ENCODE measurements at regions not wholly inside any gene's neighbourhood (a gene's known extent, or its start where the extent isn't known, plus 50 kb on each side); places are given as distances from the start of the nearest gene placed in this dataset.

DNA sequence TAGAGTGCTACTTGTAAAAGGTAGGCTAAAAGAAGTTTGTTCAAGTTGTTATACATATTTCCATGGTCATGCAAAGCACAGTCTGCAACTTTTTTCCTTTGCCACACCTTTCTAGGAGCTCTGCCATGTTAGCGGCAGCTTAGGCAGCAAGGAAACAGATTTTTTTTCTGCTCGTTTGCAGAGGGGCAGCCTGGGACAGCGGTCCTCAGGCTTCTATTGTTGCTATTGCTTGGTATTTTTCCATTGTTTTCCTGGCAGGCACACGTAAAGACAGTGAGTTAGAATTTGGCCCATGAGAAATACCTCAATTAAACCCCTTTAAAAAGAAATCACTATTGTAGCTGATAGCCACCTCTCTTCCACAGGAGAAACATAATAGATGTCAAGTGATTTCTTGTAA, 391.4 kb downstream of the SH2D1A start:
- intact Hi-C loops (cut with micrococcal nuclease), result no loop called here
- no peak overlapping the region for H3K4me2 ChIP-seq (ENCODE audit: low read depth, low read length)
- no TSS peak for BruUV-seq (replicated peaks)
- H3K18ac ChIP-seq (ENCODE audit: low read depth, low read length), result no peak overlapping the region
- TF ChIP-seq MAFK (IDR thresholded peaks at IDR 0.05; ENCODE audit: low read depth, low read length) (no peak), RFX5 (IDR thresholded peaks at IDR 0.05; ENCODE audit: low read depth, low read length) (no peak), BHLHE40 (IDR thresholded peaks at IDR 0.05; ENCODE audit: low read depth, low read length) (no peak), MAZ (IDR thresholded peaks at IDR 0.05; ENCODE audit: borderline replicate concordance, low read depth, low read length) (no peak), NFE2L2 (IDR thresholded peaks at IDR 0.05; ENCODE audit: low read depth, low read length) (no peak), CEBPB (IDR thresholded peaks at IDR 0.05; ENCODE audit: low read depth, low read length) (no peak), FOS (IDR thresholded peaks at IDR 0.05; ENCODE audit: low read depth, low read length) (no peak), CHD1 (IDR thresholded peaks at IDR 0.05; ENCODE audit: low read depth, low read length) (no peak), RCOR1 (IDR thresholded peaks at IDR 0.05; ENCODE audit: insufficient replicate concordance, low read length) (no peak), MXI1 (IDR thresholded peaks at IDR 0.05; ENCODE audit: borderline replicate concordance, low read depth, low read length) (no peak), RAD21 (IDR thresholded peaks at IDR 0.05; ENCODE audit: low read length) (no peak), POLR2A (IDR thresholded peaks at IDR 0.05; ENCODE audit: low read depth, low read length) (no peak), SMC3 (IDR thresholded peaks at IDR 0.05; ENCODE audit: low read depth, low read length) (no peak)
- TF ChIP-seq, protein P1, sequence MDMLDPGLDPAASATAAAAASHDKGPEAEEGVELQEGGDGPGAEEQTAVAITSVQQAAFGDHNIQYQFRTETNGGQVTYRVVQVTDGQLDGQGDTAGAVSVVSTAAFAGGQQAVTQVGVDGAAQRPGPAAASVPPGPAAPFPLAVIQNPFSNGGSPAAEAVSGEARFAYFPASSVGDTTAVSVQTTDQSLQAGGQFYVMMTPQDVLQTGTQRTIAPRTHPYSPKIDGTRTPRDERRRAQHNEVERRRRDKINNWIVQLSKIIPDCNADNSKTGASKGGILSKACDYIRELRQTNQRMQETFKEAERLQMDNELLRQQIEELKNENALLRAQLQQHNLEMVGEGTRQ (IDR thresholded peaks at IDR 0.05; ENCODE audit: low read depth, low read length), result no peak
- TF ChIP-seq, protein P2, sequence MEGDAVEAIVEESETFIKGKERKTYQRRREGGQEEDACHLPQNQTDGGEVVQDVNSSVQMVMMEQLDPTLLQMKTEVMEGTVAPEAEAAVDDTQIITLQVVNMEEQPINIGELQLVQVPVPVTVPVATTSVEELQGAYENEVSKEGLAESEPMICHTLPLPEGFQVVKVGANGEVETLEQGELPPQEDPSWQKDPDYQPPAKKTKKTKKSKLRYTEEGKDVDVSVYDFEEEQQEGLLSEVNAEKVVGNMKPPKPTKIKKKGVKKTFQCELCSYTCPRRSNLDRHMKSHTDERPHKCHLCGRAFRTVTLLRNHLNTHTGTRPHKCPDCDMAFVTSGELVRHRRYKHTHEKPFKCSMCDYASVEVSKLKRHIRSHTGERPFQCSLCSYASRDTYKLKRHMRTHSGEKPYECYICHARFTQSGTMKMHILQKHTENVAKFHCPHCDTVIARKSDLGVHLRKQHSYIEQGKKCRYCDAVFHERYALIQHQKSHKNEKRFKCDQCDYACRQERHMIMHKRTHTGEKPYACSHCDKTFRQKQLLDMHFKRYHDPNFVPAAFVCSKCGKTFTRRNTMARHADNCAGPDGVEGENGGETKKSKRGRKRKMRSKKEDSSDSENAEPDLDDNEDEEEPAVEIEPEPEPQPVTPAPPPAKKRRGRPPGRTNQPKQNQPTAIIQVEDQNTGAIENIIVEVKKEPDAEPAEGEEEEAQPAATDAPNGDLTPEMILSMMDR (conservative IDR thresholded peaks at IDR 0.05; ENCODE audit: low read depth, low read length), result no peak
- TF ChIP-seq, protein P3, sequence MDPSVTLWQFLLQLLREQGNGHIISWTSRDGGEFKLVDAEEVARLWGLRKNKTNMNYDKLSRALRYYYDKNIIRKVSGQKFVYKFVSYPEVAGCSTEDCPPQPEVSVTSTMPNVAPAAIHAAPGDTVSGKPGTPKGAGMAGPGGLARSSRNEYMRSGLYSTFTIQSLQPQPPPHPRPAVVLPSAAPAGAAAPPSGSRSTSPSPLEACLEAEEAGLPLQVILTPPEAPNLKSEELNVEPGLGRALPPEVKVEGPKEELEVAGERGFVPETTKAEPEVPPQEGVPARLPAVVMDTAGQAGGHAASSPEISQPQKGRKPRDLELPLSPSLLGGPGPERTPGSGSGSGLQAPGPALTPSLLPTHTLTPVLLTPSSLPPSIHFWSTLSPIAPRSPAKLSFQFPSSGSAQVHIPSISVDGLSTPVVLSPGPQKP (IDR thresholded peaks at IDR 0.05; ENCODE audit: borderline replicate concordance, low read depth, low read length), result no peak
- 20% methylated on average over 2 of the region's 4 CpGs; no CpG with 5 or more reads in 1 of the 2 experiments for WGBS, 2 experiments (ENCODE audit: extremely low coverage in 2 of 2, insufficient read length in 1 of 2)
- no peak overlapping the region for H2BK120ac ChIP-seq (ENCODE audit: low read depth, low read length)
- H4K20me1 ChIP-seq (ENCODE audit: insufficient read depth, low read length), result no peaks in the 10 kb centered on the region
- H3K23ac ChIP-seq (ENCODE audit: low read depth, low read length), result no peak overlapping the region
- no peak overlapping the region for H2BK5ac ChIP-seq (ENCODE audit: low read depth, low read length, poor library complexity, severe bottlenecking)
- no peaks in the 10 kb centered on the region for H3K9me1 ChIP-seq (ENCODE audit: insufficient read depth, low read length)
- ChIA-PET POLR2A (ENCODE audit: unreplicated experiment) (no interaction called here), CTCF (no interaction called here)
- H3K4ac ChIP-seq (ENCODE audit: low read depth, low read length), result no peak overlapping the region
- H2BK20ac ChIP-seq (ENCODE audit: low read depth, low read length), result no peak overlapping the region
- H3K14ac ChIP-seq (replicated peaks; ENCODE audit: low read depth, low read length), result no peak overlapping the region
- no peak overlapping the region for H3K4me3 ChIP-seq (ENCODE audit: insufficient read depth, low read depth, low read length)
- DNase-seq (no peak), ATAC-seq (ENCODE audit: low read depth) (no peak)
- no peaks in the 10 kb centered on the region for H3K9me3 ChIP-seq (ENCODE audit: control insufficient read depth, insufficient read depth, low read length)
- H2AFZ ChIP-seq (replicated peaks; ENCODE audit: low read length, poor library complexity), result no peak overlapping the region
- no peak overlapping the region for H4K5ac ChIP-seq (ENCODE audit: low read depth, low read length)
- in situ Hi-C loops (cut with MboI; ENCODE audit: low sequenced_read_pairs), result no loop called here
- H3K36me3 ChIP-seq (ENCODE audit: control insufficient read depth, insufficient read depth, low read length), result no peaks in the 10 kb centered on the region
- no peaks in the 10 kb centered on the region for H3K27me3 ChIP-seq (ENCODE audit: control insufficient read depth, insufficient read depth, low read length)
- no peak overlapping the region for H4K8ac ChIP-seq (ENCODE audit: low read depth in 2 of 2, low read length in 2 of 2)
- no peaks in the 10 kb centered on the region for H3K79me1 ChIP-seq (ENCODE audit: low read depth in 1 of 2, low read length in 2 of 2)
- H2AK9ac ChIP-seq (replicated peaks; ENCODE audit: low read depth, low read length, poor library complexity), result no peak overlapping the region
- H2BK15ac ChIP-seq (ENCODE audit: low read depth, low read length), result no peak overlapping the region
- no peak overlapping the region for H3K27ac ChIP-seq (ENCODE audit: insufficient read depth, low read length)
- no peak overlapping the region for H3K56ac ChIP-seq (ENCODE audit: extremely low read depth, insufficient read depth, low read length)
- H2AK5ac ChIP-seq (ENCODE audit: low read depth, low read length), result no peak overlapping the region
- no peak overlapping the region for H4K91ac ChIP-seq (ENCODE audit: insufficient read depth, low read depth, low read length)
- no peak overlapping the region for H3K9ac ChIP-seq (ENCODE audit: low read depth, low read length)
- no peaks in the 10 kb centered on the region for H3K4me1 ChIP-seq (ENCODE audit: control insufficient read depth, insufficient read depth, low read length)
- dilution Hi-C loops (cut with HindIII; ENCODE audit: low sequenced_read_pairs, unreplicated experiment), result no loop called here
